ENCODE measurements at regions not wholly inside any gene's neighbourhood (a gene's known extent, or its start where the extent isn't known, plus 50 kb on each side); places are given as distances from the start of the nearest gene placed in this dataset.

DNA sequence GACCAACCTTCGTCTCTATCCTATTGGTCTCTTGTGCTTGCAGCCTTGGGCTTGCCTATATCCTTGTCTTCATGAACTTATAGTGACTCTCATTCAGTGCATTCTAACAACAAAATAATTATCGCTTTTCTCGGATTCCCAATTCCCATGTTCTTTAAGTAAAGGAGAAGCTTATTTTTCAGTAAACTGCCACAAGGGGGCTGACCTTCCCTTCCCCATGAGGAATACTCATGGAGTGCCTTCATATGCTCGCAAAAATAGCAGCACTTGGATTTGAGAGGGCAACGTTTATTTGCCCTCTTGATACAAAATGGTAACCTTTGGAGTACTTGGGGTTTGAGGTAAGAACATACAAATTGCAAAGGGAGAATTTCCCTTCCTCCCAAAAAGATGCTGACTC lies 183.2 kb upstream of the TENT5D start:
- H3K9ac ChIP-seq, result no peak overlapping the region
- H3K79me2 ChIP-seq, result no peaks in the 10 kb centered on the region
- no peak overlapping the region for H3K27ac ChIP-seq
- H3K4me2 ChIP-seq (ENCODE audit: low read length), result no peak overlapping the region
- no peaks in the 10 kb centered on the region for H3K27me3 ChIP-seq (ENCODE audit: control insufficient read depth, insufficient read depth, low read length)
- no peak overlapping the region for H3K4me3 ChIP-seq (ENCODE audit: low read depth, low read length)
- H3K36me3 ChIP-seq (ENCODE audit: control insufficient read depth, insufficient read depth, low read length), result no peaks in the 10 kb centered on the region
- no peak overlapping the region for H2AFZ ChIP-seq
- H3K9me3 ChIP-seq (ENCODE audit: control insufficient read depth, low read length), result no peaks in the 10 kb centered on the region
- TF ChIP-seq, protein P1, sequence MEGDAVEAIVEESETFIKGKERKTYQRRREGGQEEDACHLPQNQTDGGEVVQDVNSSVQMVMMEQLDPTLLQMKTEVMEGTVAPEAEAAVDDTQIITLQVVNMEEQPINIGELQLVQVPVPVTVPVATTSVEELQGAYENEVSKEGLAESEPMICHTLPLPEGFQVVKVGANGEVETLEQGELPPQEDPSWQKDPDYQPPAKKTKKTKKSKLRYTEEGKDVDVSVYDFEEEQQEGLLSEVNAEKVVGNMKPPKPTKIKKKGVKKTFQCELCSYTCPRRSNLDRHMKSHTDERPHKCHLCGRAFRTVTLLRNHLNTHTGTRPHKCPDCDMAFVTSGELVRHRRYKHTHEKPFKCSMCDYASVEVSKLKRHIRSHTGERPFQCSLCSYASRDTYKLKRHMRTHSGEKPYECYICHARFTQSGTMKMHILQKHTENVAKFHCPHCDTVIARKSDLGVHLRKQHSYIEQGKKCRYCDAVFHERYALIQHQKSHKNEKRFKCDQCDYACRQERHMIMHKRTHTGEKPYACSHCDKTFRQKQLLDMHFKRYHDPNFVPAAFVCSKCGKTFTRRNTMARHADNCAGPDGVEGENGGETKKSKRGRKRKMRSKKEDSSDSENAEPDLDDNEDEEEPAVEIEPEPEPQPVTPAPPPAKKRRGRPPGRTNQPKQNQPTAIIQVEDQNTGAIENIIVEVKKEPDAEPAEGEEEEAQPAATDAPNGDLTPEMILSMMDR (IDR thresholded peaks at IDR 0.05), result no peak
- no peaks in the 10 kb centered on the region for H3K4me1 ChIP-seq

- no peak overlapping the region for H3K9ac ChIP-seq
- no peak overlapping the region for H3K4me3 ChIP-seq (ENCODE audit: low read depth, low read length)
- no peak overlapping the region for H2AFZ ChIP-seq
- TF ChIP-seq, protein P1 (IDR thresholded peaks at IDR 0.05), result no peak
- H3K27ac ChIP-seq, result no peak overlapping the region
- no peaks in the 10 kb centered on the region for H3K27me3 ChIP-seq (ENCODE audit: control insufficient read depth, insufficient read depth, low read length)
- H3K4me1 ChIP-seq, result no peaks in the 10 kb centered on the region
- no peaks in the 10 kb centered on the region for H3K79me2 ChIP-seq
- H3K36me3 ChIP-seq (ENCODE audit: control insufficient read depth, insufficient read depth, low read length), result no peaks in the 10 kb centered on the region
- no peak overlapping the region for H3K4me2 ChIP-seq (ENCODE audit: low read length)
- H3K9me3 ChIP-seq (ENCODE audit: control insufficient read depth, low read length), result no peaks in the 10 kb centered on the region
These were observed 174.0 kb upstream of the TENT5D start for GRCh38 chrX:80246271-80246670.

- H3K4me1 ChIP-seq, result no peaks in the 10 kb centered on the region
- H3K9ac ChIP-seq, result no peak overlapping the region
- H2AFZ ChIP-seq, result no peak overlapping the region
- H3K9me3 ChIP-seq (ENCODE audit: control insufficient read depth, low read length), result no peaks in the 10 kb centered on the region
- no peaks in the 10 kb centered on the region for H3K27me3 ChIP-seq (ENCODE audit: control insufficient read depth, insufficient read depth, low read length)
- TF ChIP-seq, protein P1 (IDR thresholded peaks at IDR 0.05), result no peak
- no peak overlapping the region for H3K4me3 ChIP-seq (ENCODE audit: low read depth, low read length)
- H3K4me2 ChIP-seq (ENCODE audit: low read length), result no peak overlapping the region
- no peaks in the 10 kb centered on the region for H3K79me2 ChIP-seq
- H3K27ac ChIP-seq, result no peak overlapping the region
- no peaks in the 10 kb centered on the region for H3K36me3 ChIP-seq (ENCODE audit: control insufficient read depth, insufficient read depth, low read length)
These were observed 154.0 kb upstream of the TENT5D start for GRCh38 chrX:80266287-80266686.

- TF ChIP-seq, protein P1 (IDR thresholded peaks at IDR 0.05), result no peak
- Histone ChIP-seq H3K36me3 (ENCODE audit: control insufficient read depth, insufficient read depth, low read length) (no peaks in the 10 kb centered on the region), H3K79me2 (no peaks in the 10 kb centered on the region), H3K4me3 (ENCODE audit: low read depth, low read length) (no peak overlapping the region), H3K4me2 (ENCODE audit: low read length) (no peak overlapping the region), H3K9ac (no peak overlapping the region), H3K4me1 (no peaks in the 10 kb centered on the region), H3K27ac (no peak overlapping the region), H3K9me3 (ENCODE audit: control insufficient read depth, low read length) (no peaks in the 10 kb centered on the region), H3K27me3 (ENCODE audit: control insufficient read depth, insufficient read depth, low read length) (no peaks in the 10 kb centered on the region), H2AFZ (no peak overlapping the region)
These were observed 153.3 kb upstream of the TENT5D start for GRCh38 chrX:80266979-80267378.

- Histone ChIP-seq H3K4me1 (no peaks in the 10 kb centered on the region), H3K79me2 (no peaks in the 10 kb centered on the region), H2AFZ (no peak overlapping the region), H3K4me2 (ENCODE audit: low read length) (no peak overlapping the region), H3K9ac (no peak overlapping the region), H3K9me3 (ENCODE audit: control insufficient read depth, low read length) (no peaks in the 10 kb centered on the region), H3K27me3 (ENCODE audit: control insufficient read depth, insufficient read depth, low read length) (no peaks in the 10 kb centered on the region), H3K36me3 (ENCODE audit: control insufficient read depth, insufficient read depth, low read length) (no peaks in the 10 kb centered on the region), H3K27ac (no peak overlapping the region), H3K4me3 (ENCODE audit: low read depth, low read length) (no peak overlapping the region)
- TF ChIP-seq, protein P1 (IDR thresholded peaks at IDR 0.05), result no peak
These were observed 152.5 kb upstream of the TENT5D start for GRCh38 chrX:80267790-80268189.
